SH-SY5Y (cell line): ENCODE measurements at regions not wholly inside any gene's neighbourhood (a gene's known extent, or its start where the extent isn't known, plus 50 kb on each side); places are given as distances from the start of the nearest gene placed in this dataset.

Experiments used
- GATA2 ChIP-seq: IDR thresholded peaks from 2 replicates; pipeline ENCODE4 v1.6.1; 2011; ENCODE audit warnings: mild to moderate bottlenecking, low read depth, low read length
- GATA3 ChIP-seq: IDR thresholded peaks from 2 replicates; pipeline ENCODE4 v1.6.1; 2011; ENCODE audit warnings: low read depth, mild to moderate bottlenecking, low read length, moderate library complexity

DNA sequence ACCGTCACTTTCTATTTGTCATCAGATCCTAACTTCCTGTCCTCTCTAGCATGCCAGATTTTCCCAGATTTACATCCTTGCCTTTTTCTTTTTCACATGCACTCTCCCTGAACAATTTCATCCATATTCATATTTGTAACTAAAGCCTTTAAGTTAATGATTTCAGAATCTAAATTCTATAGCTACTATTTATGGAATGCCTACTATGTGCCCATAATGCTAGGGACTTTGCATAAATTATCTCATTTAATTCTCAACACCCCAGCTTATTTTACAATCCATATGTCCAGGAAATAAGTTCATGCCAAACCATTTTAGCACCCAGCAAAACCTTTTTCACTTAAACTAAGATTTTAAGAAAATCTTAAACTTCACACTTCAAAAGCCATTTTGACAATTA, 531.9 kb downstream of the NUP35 start:
- no peak for TF ChIP-seq GATA2
- TF ChIP-seq GATA3: no peak
